ENCODE measurements at regions not wholly inside any gene's neighbourhood (a gene's known extent, or its start where the extent isn't known, plus 50 kb on each side); places are given as distances from the start of the nearest gene placed in this dataset.
"Not testable (repeated sequence)": the region's sequence is repeated elsewhere in the genome, so short reads cannot be mapped to it uniquely, and the experiment has no call there.

DNA sequence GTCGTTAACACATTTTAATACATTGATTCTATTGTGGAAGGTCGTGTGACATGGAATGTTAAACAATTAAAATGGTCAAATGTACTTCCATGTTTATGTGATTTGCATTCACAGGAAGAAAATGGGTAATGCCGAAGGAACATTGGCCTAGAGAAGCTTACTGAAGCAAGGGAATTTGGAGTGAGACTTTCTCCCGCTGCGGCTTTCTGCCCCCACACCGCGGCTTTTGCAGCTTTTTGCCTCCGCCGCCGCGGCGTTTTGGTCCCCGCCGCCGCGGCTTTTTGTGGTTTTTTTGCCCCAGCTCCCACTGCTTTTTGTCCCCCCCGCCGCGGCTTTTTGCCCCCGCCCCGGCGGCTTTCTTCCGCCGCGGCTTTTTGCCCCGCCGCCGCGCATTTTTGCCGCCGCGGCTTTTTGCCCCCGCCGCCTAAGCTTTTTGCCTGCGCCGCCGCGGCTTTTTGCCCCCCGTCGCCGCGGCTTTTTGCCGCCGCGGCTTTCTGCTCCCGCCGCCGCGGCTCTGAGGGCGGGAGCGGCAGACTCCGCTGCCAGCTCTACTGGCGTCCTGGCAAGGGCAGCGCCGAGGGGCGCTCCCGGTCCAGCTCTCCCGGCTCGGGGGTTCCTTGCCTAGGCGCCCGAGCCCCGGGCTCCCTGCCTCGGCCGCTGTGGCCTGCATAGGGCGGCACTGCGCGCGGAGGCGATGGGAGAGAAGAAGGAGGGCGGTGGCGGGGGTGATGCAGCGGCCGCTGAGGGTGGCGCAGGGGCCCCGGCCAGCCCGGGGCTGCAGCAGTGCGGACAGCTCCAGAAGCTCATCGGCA lies 225.5 kb upstream of the VKORC1L1 start:
- TF ChIP-seq, protein P1, sequence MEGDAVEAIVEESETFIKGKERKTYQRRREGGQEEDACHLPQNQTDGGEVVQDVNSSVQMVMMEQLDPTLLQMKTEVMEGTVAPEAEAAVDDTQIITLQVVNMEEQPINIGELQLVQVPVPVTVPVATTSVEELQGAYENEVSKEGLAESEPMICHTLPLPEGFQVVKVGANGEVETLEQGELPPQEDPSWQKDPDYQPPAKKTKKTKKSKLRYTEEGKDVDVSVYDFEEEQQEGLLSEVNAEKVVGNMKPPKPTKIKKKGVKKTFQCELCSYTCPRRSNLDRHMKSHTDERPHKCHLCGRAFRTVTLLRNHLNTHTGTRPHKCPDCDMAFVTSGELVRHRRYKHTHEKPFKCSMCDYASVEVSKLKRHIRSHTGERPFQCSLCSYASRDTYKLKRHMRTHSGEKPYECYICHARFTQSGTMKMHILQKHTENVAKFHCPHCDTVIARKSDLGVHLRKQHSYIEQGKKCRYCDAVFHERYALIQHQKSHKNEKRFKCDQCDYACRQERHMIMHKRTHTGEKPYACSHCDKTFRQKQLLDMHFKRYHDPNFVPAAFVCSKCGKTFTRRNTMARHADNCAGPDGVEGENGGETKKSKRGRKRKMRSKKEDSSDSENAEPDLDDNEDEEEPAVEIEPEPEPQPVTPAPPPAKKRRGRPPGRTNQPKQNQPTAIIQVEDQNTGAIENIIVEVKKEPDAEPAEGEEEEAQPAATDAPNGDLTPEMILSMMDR (IDR thresholded peaks at IDR 0.05; ENCODE audit: insufficient read depth, low read depth, low read length): not testable (repeated sequence)
- TF ChIP-seq EZH2 (IDR thresholded peaks at IDR 0.05; ENCODE audit: insufficient read depth, low read length): not testable (repeated sequence)
